ENCODE measurements at regions not wholly inside any gene's neighbourhood (a gene's known extent, or its start where the extent isn't known, plus 50 kb on each side); places are given as distances from the start of the nearest gene placed in this dataset.
"Not testable (repeated sequence)": the region's sequence is repeated elsewhere in the genome, so short reads cannot be mapped to it uniquely, and the experiment has no call there.

GRCh38 chr2:58319481-58319880 is 78.4 kb upstream of the FANCL start:
- DNase-seq (ENCODE audit: low spot score) (no peak), ATAC-seq (no peak)
- no peak overlapping the region for H3K27ac Mint-ChIP-seq
- no peaks in the 10 kb centered on the region for H3K4me1 Mint-ChIP-seq (ENCODE audit: low read depth in 2 of 2)
- no peak overlapping the region for H3K4me3 Mint-ChIP-seq
- no peaks in the 10 kb centered on the region for H3K9me3 Mint-ChIP-seq
- peaks cover 0 to 3% of the 10 kb centered on the region in 2 donors for H3K27me3 Mint-ChIP-seq
- H3K36me3 Mint-ChIP-seq = no peaks in the 10 kb centered on the region

GRCh38 chr2:58318949-58319348 is 77.8 kb upstream of the FANCL start:
- H3K27me3 Mint-ChIP-seq; H3K27ac Mint-ChIP-seq; DNase-seq (ENCODE audit: low spot score); H3K36me3 Mint-ChIP-seq; ATAC-seq; H3K9me3 Mint-ChIP-seq; H3K4me3 Mint-ChIP-seq; H3K4me1 Mint-ChIP-seq (ENCODE audit: low read depth in 2 of 2): not testable (repeated sequence)

- no peaks in the 10 kb centered on the region for H3K4me1 Mint-ChIP-seq (ENCODE audit: low read depth in 2 of 2)
- DNase-seq (ENCODE audit: low spot score) = no peak
- no peak overlapping the region for H3K4me3 Mint-ChIP-seq
- no peak for ATAC-seq
- no peaks in the 10 kb centered on the region for H3K27me3 Mint-ChIP-seq
- no peaks in the 10 kb centered on the region for H3K36me3 Mint-ChIP-seq
- H3K9me3 Mint-ChIP-seq = no peaks in the 10 kb centered on the region
- no peak overlapping the region for H3K27ac Mint-ChIP-seq
Observed at GRCh38 chr2:58313926-58314325, 72.8 kb upstream of the FANCL start.

GRCh38 chr2:58308435-58308834 is 67.3 kb upstream of the FANCL start:
- Mint-ChIP-seq H3K9me3 (peaks cover 6% of the 10 kb centered on the region), H3K27ac (no peak overlapping the region), H3K36me3 (no peaks in the 10 kb centered on the region), H3K4me1 (ENCODE audit: low read depth in 2 of 2) (no peaks in the 10 kb centered on the region), H3K4me3 (no peak overlapping the region), H3K27me3 (no peaks in the 10 kb centered on the region)
- ATAC-seq (no peak), DNase-seq (ENCODE audit: low spot score) (no peak)

GRCh38 chr2:58304843-58305242 is 63.7 kb upstream of the FANCL start:
- no peak overlapping the region for H3K27ac Mint-ChIP-seq
- H3K9me3 Mint-ChIP-seq = peaks cover 6% of the 10 kb centered on the region
- H3K4me3 Mint-ChIP-seq = no peak overlapping the region
- no peaks in the 10 kb centered on the region for H3K27me3 Mint-ChIP-seq
- no peaks in the 10 kb centered on the region for H3K4me1 Mint-ChIP-seq (ENCODE audit: low read depth in 2 of 2)
- ATAC-seq = no peak
- DNase-seq (ENCODE audit: low spot score) = no peak
- H3K36me3 Mint-ChIP-seq = no peaks in the 10 kb centered on the region

GRCh38 chr2:58299123-58299522 is 58.0 kb upstream of the FANCL start:
- H3K4me1 Mint-ChIP-seq (ENCODE audit: low read depth in 2 of 2) = no peaks in the 10 kb centered on the region
- H3K27ac Mint-ChIP-seq = no peak overlapping the region
- H3K27me3 Mint-ChIP-seq = no peaks in the 10 kb centered on the region
- no peaks in the 10 kb centered on the region for H3K36me3 Mint-ChIP-seq
- no peak for DNase-seq (ENCODE audit: low spot score)
- ATAC-seq = no peak
- H3K9me3 Mint-ChIP-seq = peaks cover 2% of the 10 kb centered on the region
- no peak overlapping the region for H3K4me3 Mint-ChIP-seq

GRCh38 chr2:58293056-58293455 is 51.9 kb upstream of the FANCL start:
- ATAC-seq (no peak), DNase-seq (ENCODE audit: low spot score) (no peak)
- H3K9me3 Mint-ChIP-seq = no peaks in the 10 kb centered on the region
- no peaks in the 10 kb centered on the region for H3K36me3 Mint-ChIP-seq
- H3K27ac Mint-ChIP-seq = no peak overlapping the region
- H3K4me3 Mint-ChIP-seq = no peak overlapping the region
- H3K27me3 Mint-ChIP-seq = peaks cover 3 to 19% of the 10 kb centered on the region in 2 donors
- H3K4me1 Mint-ChIP-seq (ENCODE audit: low read depth in 2 of 2) = no peaks in the 10 kb centered on the region

DNA sequence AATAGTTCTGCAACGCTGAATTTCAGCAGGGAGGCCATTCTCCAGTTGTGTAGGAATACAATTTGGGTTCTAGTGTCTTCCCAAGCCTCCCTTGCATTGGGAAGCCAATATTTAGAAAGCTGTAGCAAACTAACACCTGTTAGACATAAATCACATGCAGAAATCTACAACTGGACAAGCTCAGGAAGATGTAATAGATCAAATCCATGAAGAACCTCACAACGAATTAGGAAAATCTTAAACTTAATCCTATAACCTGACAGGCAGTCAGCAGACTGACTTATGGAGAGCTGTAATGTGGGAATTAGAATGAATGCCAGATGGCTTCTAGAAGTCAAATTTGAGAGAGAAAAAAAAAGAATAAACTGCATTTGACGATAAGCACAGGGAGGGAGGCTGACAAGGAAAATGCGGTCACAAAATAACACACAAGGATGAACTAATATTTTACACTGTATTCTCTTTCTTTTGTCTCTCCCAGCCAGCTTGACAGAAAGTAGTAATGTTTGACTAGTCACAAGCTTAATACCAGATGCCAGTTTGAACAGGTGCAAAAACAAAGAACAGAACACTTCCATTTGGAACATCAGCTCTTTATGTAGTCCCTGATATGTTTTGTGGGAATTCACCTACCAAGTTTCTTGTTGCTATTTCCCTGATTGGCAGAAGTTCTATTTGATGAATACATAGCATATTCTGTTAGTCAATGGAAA is 50.8 kb upstream of the FANCL start:
- no peaks in the 10 kb centered on the region for H3K4me1 Mint-ChIP-seq (ENCODE audit: low read depth in 2 of 2)
- H3K27me3 Mint-ChIP-seq = peaks cover 3 to 19% of the 10 kb centered on the region in 2 donors
- H3K27ac Mint-ChIP-seq = no peak overlapping the region
- H3K4me3 Mint-ChIP-seq = no peak overlapping the region
- no peaks in the 10 kb centered on the region for H3K36me3 Mint-ChIP-seq
- ATAC-seq (no peak), DNase-seq (ENCODE audit: low spot score) (no peak)
- H3K9me3 Mint-ChIP-seq = no peaks in the 10 kb centered on the region

Data from natural killer cell treated with Interleukin-12 subunit alpha and Interleukin-12 subunit beta and Interleukin-15 and Interleukin-18, amount 100 ng/mL, for 72 hours (primary cell).